Bone marrow (tissue), 2 donors: ENCODE measurements at regions not wholly inside any gene's neighbourhood (a gene's known extent, or its start where the extent isn't known, plus 50 kb on each side); places are given as distances from the start of the nearest gene placed in this dataset.
"Not testable (repeated sequence)": the region's sequence is repeated elsewhere in the genome, so short reads cannot be mapped to it uniquely, and the experiment has no call there.

ENCODE experiments used
- DNase-seq, 2 donors: peaks; one replicate each; lab custom pipeline; 2025; lab: John Stamatoyannopoulos, UW

- DNase-seq = no peak
Observed at GRCh38 chr3:28150465-28151206, 90.8 kb upstream of the CMC1 start.

GRCh38 chr3:28151207-28151550 is 90.2 kb upstream of the CMC1 start:
- no peak for DNase-seq

GRCh38 chr3:28151608-28152228 is 89.7 kb upstream of the CMC1 start:
- peak in 1 of 2 donors; percentile 10 for DNase-seq

GRCh38 chr3:28155631-28156030 is 85.8 kb upstream of the CMC1 start:
- no peak for DNase-seq

- not testable (repeated sequence) for DNase-seq
Observed at GRCh38 chr3:28156599-28156998, 84.8 kb upstream of the CMC1 start.

GRCh38 chr3:28171962-28172361 is 69.5 kb upstream of the CMC1 start:
- peak in 1 of 2 donors; percentile 48 for DNase-seq

GRCh38 chr3:28172748-28173147 is 68.7 kb upstream of the CMC1 start:
- DNase-seq = no peak

- DNase-seq = no peak
Observed at GRCh38 chr3:28173836-28174235, 67.6 kb upstream of the CMC1 start.

- DNase-seq = no peak
Observed at GRCh38 chr3:28186748-28187147, 54.7 kb upstream of the CMC1 start.

GRCh38 chr3:28188686-28189085 is 52.7 kb upstream of the CMC1 start:
- DNase-seq = no peak

GRCh38 chr3:28191363-28191762 is 50.1 kb upstream of the CMC1 start:
- no peak for DNase-seq
